ENCODE measurements at regions not wholly inside any gene's neighbourhood (a gene's known extent, or its start where the extent isn't known, plus 50 kb on each side); places are given as distances from the start of the nearest gene placed in this dataset.

GRCh38 chr3:27629366-27629765 is 92.8 kb downstream of the EOMES start:
- Mint-ChIP-seq H3K4me1 (ENCODE audit: low read depth, unreplicated experiment) (peaks cover 7% of the 10 kb centered on the region), H3K27me3 (ENCODE audit: insufficient read depth, unreplicated experiment) (no peaks in the 10 kb centered on the region), H3K9me3 (ENCODE audit: unreplicated experiment) (no peaks in the 10 kb centered on the region), H3K27ac (ENCODE audit: unreplicated experiment) (no peak overlapping the region), H3K36me3 (ENCODE audit: insufficient read depth, unreplicated experiment) (no peaks in the 10 kb centered on the region), H3K4me3 (ENCODE audit: unreplicated experiment) (no peak overlapping the region)
- Histone ChIP-seq H3K4me1 (0 out of 2 replicates have a peak, but pooled peaks cover 9% of the 10 kb centered on the region), H3K36me3 (ENCODE audit: control insufficient read depth, insufficient read depth, low read length) (no peaks in the 10 kb centered on the region), H3K4me3 (ENCODE audit: low read depth, low read length) (no peak overlapping the region), H3K9me3 (no peaks in the 10 kb centered on the region), H3K27me3 (replicated peaks; ENCODE audit: control insufficient read depth, insufficient read depth, low read length) (no peaks in the 10 kb centered on the region)
- no TSS peak for BruUV-seq (replicated peaks)
- POLR2A ChIA-PET: no interaction called here
- intact Hi-C loops (cut with micrococcal nuclease; ENCODE audit: unreplicated experiment): no loop called here
- CTCF ChIA-PET: no interaction called here
- no peak for DNase-seq
- no peak for TF ChIP-seq CTCF (IDR thresholded peaks at IDR 0.05; ENCODE audit: insufficient read depth in 1 of 2, low read depth in 1 of 2, low read length in 1 of 2, severe bottlenecking in 1 of 2, unreplicated experiment in 1 of 2)

GRCh38 chr3:27628026-27628750 is 93.9 kb downstream of the EOMES start:
- no peaks in the 10 kb centered on the region for H3K9me3 Mint-ChIP-seq (ENCODE audit: unreplicated experiment)
- peaks cover 4% of the 10 kb centered on the region for H3K4me1 Mint-ChIP-seq (ENCODE audit: low read depth, unreplicated experiment)
- intact Hi-C loops (cut with micrococcal nuclease; ENCODE audit: unreplicated experiment): no loop called here
- DNase-seq: no peak
- H3K4me3 Mint-ChIP-seq (ENCODE audit: unreplicated experiment): no peak overlapping the region
- H3K36me3 Mint-ChIP-seq (ENCODE audit: insufficient read depth, unreplicated experiment): no peaks in the 10 kb centered on the region
- ChIA-PET CTCF (no interaction called here), POLR2A (no interaction called here)
- H3K4me3 ChIP-seq (ENCODE audit: low read depth, low read length): no peak overlapping the region
- BruUV-seq (replicated peaks): no TSS peak
- H3K9me3 ChIP-seq: no peaks in the 10 kb centered on the region
- no peaks in the 10 kb centered on the region for H3K27me3 ChIP-seq (replicated peaks; ENCODE audit: control insufficient read depth, insufficient read depth, low read length)
- TF ChIP-seq CTCF (IDR thresholded peaks at IDR 0.05; ENCODE audit: insufficient read depth in 1 of 2, low read depth in 1 of 2, low read length in 1 of 2, severe bottlenecking in 1 of 2, unreplicated experiment in 1 of 2): no peak
- peaks cover 15% of the 10 kb centered on the region; the same call in 1 of the 2 replicates for H3K4me1 ChIP-seq
- H3K36me3 ChIP-seq (ENCODE audit: control insufficient read depth, insufficient read depth, low read length): no peaks in the 10 kb centered on the region
- no peaks in the 10 kb centered on the region for H3K27me3 Mint-ChIP-seq (ENCODE audit: insufficient read depth, unreplicated experiment)
- H3K27ac Mint-ChIP-seq (ENCODE audit: unreplicated experiment): no peak overlapping the region

GRCh38 chr3:27626596-27627118 is 95.5 kb downstream of the EOMES start:
- intact Hi-C loops (cut with micrococcal nuclease; ENCODE audit: unreplicated experiment): no loop called here
- CTCF ChIA-PET: no interaction called here
- POLR2A ChIA-PET: no interaction called here

More at GRCh38 chr3:27626596-27627118, 95.5 kb downstream of the EOMES start:
- H3K36me3 Mint-ChIP-seq (ENCODE audit: insufficient read depth, unreplicated experiment): no peaks in the 10 kb centered on the region
- DNase-seq: no peak
- no peaks in the 10 kb centered on the region for H3K9me3 ChIP-seq
- H3K9me3 Mint-ChIP-seq (ENCODE audit: unreplicated experiment): no peaks in the 10 kb centered on the region
- no peaks in the 10 kb centered on the region for H3K4me1 Mint-ChIP-seq (ENCODE audit: low read depth, unreplicated experiment)
- H3K27me3 Mint-ChIP-seq (ENCODE audit: insufficient read depth, unreplicated experiment): no peaks in the 10 kb centered on the region
- H3K36me3 ChIP-seq (ENCODE audit: control insufficient read depth, insufficient read depth, low read length): no peaks in the 10 kb centered on the region
- BruUV-seq (replicated peaks): no TSS peak
- H3K4me3 Mint-ChIP-seq (ENCODE audit: unreplicated experiment): no peak overlapping the region
- peaks cover 22% of the 10 kb centered on the region for H3K4me1 ChIP-seq
- H3K27me3 ChIP-seq (replicated peaks; ENCODE audit: control insufficient read depth, insufficient read depth, low read length): no peaks in the 10 kb centered on the region
- no peak for TF ChIP-seq CTCF (IDR thresholded peaks at IDR 0.05; ENCODE audit: insufficient read depth in 1 of 2, low read depth in 1 of 2, low read length in 1 of 2, severe bottlenecking in 1 of 2, unreplicated experiment in 1 of 2)
- H3K4me3 ChIP-seq (ENCODE audit: low read depth, low read length): no peak overlapping the region
- no peak overlapping the region for H3K27ac Mint-ChIP-seq (ENCODE audit: unreplicated experiment)

Measured in Caco-2 (cell line).